Left renal cortex interstitium (tissue), 4 donors: ENCODE measurements at regions not wholly inside any gene's neighbourhood (a gene's known extent, or its start where the extent isn't known, plus 50 kb on each side); places are given as distances from the start of the nearest gene placed in this dataset.

ENCODE experiments used
- DNase-seq, 4 donors: peaks; one replicate each; pipeline ENCODE4 v3.0.0-alpha.2; 2013; ENCODE audit warnings: low read depth in 4 of 4, low spot score in 2 of 4, missing footprints in 1 of 4

- no peak for DNase-seq
Measured at GRCh38 chr13:50071379-50071778, 56.1 kb downstream of the KCNRG start.

DNA sequence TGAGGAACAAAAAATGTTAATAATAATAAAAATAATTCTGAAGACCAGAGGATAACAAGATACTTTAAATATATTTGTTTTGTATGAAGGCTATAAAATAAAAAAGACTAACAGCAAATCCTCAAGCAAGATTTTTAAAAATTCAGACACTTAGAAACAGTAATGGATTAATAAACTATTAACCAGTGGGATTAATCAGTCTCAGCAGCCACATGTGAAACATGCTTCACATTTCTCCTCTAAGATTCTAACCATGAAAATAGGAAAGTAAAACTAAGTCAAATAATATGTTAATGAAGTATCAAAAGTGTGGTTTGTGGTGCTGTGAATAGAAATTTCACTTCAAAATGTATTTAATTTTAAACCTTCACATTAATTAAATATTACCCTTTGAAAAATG lies 57.4 kb downstream of the KCNRG start:
- no peak for DNase-seq

GRCh38 chr13:50073340-50073739 lies 58.1 kb downstream of the KCNRG start:
- no peak for DNase-seq

GRCh38 chr13:50074843-50075242 lies 59.6 kb downstream of the KCNRG start:
- no peak for DNase-seq

DNA sequence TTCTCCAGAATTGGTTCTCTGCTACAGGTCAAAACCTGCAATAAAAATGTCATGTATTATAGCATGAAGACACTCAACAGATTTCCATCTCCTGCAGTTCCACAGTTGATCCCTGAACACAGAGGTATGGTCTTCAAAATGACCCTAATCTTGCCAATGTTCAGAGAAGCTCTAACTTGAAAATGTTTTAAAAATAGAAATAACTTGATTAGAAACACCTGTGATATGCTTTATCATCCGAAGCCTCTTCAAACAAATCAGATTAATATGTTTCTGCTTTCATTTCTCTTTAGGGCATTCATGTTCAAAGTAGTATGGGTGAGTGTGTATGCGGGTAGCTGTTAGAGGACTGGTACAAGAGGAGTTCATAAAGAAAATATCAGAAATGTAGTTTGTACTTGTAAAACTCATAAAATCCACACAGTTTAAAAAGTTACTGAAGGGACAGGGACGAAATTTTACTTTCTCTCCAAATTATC lies 60.4 kb downstream of the KCNRG start:
- DNase-seq, result no peak

DNA sequence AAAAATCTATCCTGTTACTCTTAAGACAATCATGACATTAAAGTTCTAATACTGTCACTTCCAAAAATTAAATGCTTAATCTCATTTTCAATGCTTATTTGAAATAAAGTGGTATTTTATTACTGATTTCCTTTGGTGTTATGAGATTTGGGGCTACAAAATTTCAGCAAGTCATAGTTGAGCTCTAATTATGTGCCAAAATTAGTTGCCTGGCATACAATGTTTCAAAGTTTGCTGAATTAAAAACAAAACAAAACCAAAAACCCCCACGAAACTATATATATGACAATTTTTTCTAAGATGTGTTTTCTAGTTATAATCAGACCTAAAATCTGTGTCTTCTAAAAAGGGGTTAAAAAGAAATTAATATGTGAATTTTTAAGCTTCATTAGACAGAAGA lies 62.2 kb downstream of the KCNRG start:
- DNase-seq, result no peak

DNA sequence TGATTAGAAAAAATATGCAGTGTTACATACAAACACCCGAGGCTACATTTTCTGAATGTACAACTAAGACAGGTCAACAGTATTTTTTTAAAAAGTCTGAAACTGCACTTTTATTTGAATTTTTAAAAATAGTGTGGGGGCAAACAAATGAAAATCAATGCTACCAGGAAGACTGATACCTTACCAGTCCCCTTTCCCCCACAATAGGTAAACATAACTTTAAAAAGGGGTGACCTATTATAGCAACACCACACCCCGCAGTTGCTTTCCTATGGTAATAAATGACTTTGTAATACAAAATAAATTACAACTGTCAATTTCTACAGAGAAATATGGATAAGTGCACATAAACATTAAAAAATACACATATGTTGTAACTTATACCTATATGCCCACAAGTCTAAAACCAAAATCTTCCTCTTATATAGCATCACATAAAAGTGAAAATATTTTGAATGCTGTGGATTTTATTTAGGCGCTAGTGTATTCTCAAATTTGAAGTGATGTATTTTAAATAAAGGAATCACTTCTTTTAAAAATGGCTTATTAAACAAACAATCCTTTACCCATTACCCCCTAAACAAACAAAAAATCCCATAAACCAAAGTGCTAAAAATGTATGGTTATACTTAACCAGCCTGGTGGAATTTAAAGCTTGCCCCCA lies 63.1 kb downstream of the KCNRG start:
- DNase-seq, result no peak

GRCh38 chr13:50078895-50079654 lies 63.8 kb downstream of the KCNRG start:
- no peak for DNase-seq

DNA sequence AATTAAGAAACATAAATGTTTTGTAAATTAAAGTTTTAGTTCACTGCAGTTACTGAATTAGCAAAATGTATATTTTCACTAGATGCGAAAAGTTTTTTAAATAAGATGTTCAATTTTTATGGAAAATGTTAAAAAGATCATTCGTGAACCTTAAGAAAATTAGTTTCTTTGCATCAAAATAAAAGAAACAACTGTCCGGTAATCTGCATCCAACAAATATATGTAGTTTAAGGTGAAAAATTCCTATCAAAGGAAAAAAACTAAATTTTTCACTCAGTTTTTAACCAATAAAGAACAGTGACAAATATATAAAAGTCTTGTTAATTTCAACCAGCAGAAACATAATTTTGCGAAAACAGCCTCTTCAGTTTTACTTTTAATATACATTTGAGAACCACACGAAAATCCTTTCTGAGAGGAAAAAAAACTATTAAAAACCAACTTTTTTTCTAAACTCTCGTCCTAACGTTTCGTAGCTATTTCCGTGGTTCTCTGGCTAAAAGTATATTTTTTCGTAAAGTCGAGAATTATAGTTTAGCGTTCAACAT lies 64.5 kb downstream of the KCNRG start:
- DNase-seq, result no peak

GRCh38 chr13:50080203-50080910 lies 65.1 kb downstream of the KCNRG start:
- peak in 3 of 4 donors; percentile 45 to 79 (median 55) for DNase-seq

GRCh38 chr13:50080911-50081678 lies 65.9 kb downstream of the KCNRG start:
- peak in 3 of 4 donors; percentile 36 to 59 (median 49) for DNase-seq

DNA sequence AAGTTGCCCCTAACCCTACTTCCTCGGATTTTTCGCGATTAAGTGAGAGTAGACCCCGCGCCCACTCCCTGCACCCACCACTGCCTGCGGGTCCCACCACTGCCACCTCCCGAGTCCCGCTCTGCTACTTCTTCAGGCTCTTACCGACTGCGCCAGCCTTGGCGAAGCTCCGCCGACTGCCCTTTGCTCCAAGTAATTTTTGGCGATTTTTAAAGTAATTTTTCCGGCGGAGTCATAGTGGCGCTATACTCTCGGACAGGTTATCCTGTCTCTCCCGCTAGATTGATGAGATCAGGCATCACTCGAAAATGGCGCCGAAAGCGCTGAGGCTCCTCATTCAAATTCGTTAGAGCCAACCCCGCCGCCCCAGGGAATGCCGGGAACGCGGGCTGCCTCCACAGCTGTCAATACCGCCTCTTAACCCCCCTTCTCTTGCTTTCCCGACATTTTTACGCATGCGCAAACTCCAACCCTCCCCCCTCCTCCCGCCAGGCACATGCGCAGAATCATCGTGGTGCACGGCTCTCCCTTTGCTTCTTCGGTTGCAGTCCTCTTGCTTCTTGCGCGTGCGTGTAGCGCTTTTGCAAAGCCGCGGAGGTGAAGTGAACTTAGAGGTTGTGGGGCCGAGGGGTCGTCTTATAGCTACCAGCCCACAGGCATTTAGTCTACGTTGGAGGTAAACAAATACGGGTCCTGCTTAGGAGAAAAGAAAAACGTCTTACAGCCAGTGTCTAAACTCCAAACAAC lies 66.6 kb downstream of the KCNRG start:
- peak; percentile 98 for DNase-seq

DNA sequence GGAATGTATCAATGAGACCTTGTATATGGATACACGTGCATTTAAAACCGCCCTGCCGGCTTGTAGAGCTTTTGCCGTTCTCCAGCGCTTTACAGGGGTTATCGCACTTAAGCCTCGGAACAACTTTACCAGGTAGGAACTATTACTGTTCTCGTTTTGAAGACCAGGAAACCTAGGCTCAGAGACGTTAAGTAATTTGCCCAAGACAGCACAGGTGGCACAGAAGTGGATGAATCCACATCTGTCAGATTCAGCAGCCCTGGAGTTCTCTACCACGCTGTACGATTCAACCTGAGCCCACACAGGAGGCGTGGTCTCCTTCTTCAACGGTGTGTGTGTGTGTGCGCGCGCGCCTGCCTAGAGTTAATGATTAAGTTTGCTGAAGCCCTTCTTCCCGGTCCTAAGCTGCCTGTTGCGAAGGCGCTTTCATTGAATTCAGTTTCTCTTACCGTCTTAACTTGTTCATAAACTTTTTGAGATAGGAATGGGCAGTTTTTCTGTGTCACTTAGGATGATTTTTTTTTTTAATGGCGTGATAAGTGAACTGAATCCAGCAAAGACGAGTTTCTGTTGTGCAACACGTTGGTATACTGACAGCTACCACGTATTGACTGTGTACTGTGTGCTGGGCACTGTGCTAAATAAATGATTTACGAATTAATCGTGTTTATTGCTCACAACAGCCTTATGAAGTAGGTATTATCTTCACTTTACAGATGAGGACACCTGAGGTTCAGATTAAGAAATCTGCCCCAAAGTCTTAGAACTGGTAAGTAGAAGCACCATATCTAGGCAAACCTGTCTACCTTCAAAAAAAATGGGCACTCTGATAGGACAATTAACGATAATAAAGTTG lies 67.4 kb downstream of the KCNRG start:
- DNase-seq, result peak; percentile 54 to 91 (median 74)

- peak in 1 of 4 donors; percentile 72 for DNase-seq
Measured at GRCh38 chr13:50085063-50085462, 69.8 kb downstream of the KCNRG start.

GRCh38 chr13:50089633-50090032 lies 74.4 kb downstream of the KCNRG start:
- no peak for DNase-seq

- no peak for DNase-seq
Measured at GRCh38 chr13:50090211-50090610, 75.0 kb downstream of the KCNRG start.

GRCh38 chr13:50094615-50095293 lies 79.5 kb downstream of the KCNRG start:
- DNase-seq, result no peak

DNA sequence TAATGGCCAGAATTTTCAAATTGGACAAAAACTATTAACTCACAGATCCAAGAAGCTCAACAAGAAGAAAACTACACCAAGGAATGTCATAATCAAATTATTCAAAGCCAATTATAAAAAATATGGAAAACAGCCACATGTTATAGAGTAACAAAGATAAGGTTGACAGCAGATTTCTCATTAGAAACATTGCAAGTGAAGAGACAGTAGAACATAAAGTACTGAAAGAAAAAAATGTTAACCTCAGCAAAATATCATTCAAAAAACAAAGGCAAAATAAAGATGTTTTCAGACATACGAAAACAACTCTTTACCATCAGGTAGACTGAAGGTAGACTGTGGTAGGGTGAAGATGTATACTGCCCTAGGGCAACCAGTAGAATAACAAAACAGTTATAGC lies 83.4 kb downstream of the KCNRG start:
- DNase-seq, result no peak
